Cerebellar cortex (tissue), 1 donor: ENCODE measurements at regions not wholly inside any gene's neighbourhood (a gene's known extent, or its start where the extent isn't known, plus 50 kb on each side); places are given as distances from the start of the nearest gene placed in this dataset.

Experiments used
- DNase-seq: peaks from one replicate; pipeline ENCODE4 v3.0.0-alpha.2; 2015; ENCODE audit warnings: low spot score

DNA sequence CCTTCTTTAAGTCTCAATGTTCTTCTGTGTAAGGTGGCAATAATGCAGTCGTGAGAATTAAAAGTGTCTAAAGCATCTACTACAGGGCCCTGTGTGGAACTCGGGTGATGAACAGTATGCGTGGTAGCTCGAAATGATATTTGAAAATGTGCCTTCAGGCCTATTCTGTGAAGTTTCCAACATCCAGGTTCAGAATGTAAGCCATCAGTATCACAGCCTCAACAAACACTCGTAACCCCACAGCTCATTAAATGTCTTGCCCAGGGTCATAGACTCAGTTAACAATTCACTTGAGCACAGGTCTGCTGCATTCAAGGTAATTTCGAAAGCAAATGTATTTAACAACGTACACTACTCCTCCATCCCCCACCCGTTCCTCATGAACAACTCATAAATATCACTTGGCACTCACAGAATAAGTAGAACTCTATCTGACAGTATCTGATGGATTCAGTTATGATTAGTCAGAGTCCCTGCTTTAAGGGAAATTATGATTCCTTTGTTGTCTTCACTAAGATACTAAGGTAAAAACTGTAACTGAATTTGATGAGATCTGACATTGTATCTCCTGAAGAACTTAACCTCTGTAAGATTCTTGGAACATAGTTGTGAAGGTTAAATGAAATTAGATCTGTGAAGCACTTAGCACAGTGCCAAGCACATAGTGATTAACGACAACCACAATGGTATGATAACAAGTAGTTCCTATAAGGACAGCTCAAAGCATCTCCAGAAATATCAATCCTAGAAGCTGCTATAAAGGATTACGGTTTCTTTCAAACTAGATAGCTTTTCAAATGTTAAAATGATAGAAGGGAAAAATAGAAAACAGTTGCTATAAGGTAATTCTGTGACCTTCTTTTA lies 642.3 kb downstream of the TBL1XR1 start:
- DNase-seq: no peak

DNA sequence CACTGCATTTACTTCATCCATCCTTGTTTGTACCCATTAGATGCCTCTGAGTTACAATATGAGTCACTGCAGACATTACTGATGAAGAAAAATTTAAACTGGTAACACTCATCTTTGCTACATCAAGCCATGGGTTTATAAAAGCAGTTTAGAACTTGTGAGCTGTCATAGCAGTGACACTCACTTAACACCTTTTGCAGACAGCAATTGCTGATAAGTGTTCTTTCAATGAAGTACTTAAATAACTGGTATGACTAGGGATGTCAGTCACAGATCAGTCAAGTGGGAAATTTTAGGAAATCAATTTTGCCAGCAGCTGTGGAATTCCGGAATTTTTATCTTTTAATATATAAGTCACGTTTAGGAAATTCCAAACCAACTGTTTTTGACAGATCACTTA lies 643.0 kb downstream of the TBL1XR1 start:
- no peak for DNase-seq

DNA sequence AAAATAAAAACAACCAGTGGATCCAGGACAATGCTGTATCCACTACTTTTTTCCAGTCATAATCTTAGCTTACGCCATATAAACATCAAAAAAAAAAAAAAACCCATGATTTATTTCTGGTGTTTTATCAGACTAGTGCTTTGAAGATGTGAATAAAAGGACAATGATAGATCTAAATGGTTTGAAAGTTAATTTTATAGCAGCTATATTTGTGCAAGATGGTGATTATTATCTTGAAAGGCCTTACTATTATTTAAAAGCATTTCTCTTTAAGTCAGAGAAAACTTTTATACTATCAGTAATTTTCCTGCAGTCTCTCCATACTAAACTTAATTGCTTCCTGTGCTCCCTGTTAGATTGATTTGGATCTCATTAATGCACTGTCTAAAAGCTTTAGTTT lies 670.3 kb downstream of the TBL1XR1 start:
- DNase-seq: no peak

- no peak for DNase-seq
Observed at GRCh38 chr3:176526225-176526624, 671.1 kb downstream of the TBL1XR1 start.

DNA sequence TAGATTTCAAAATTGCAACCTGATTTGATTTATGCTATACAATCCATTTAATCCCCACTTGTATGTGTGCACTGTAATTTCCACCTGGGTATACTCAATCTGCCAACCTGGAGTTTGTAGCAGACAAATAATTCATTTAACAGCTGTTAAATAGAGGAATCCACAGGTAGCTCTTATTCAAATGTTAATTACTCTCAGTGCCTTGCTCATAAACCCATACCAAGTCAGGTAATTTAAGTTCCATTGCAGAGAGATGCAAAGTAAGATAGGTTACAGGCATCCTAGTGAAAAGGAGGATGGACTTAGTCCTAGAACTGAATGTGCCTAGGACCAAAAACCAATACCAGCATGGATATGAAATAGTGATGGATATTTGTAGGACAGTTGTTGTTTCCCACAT lies 674.2 kb downstream of the TBL1XR1 start:
- no peak for DNase-seq

DNA sequence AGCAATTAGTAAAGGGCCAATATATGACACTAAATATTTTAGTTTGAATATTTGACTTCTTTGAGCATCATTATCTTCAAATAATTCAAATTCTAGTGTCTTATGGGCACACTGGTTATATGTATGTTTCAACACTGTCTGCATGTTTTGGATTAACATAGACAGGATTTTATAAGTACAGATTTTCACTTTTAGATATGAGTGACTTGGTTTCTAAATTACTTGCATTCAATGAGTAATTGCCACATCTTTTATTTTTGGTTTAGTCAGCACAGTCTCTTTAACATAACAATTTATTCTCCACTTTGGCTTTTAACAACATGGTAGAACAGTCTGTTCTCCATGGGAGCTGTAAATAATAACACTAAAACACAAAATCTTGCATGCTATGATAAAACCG lies 674.8 kb downstream of the TBL1XR1 start:
- DNase-seq: no peak

DNA sequence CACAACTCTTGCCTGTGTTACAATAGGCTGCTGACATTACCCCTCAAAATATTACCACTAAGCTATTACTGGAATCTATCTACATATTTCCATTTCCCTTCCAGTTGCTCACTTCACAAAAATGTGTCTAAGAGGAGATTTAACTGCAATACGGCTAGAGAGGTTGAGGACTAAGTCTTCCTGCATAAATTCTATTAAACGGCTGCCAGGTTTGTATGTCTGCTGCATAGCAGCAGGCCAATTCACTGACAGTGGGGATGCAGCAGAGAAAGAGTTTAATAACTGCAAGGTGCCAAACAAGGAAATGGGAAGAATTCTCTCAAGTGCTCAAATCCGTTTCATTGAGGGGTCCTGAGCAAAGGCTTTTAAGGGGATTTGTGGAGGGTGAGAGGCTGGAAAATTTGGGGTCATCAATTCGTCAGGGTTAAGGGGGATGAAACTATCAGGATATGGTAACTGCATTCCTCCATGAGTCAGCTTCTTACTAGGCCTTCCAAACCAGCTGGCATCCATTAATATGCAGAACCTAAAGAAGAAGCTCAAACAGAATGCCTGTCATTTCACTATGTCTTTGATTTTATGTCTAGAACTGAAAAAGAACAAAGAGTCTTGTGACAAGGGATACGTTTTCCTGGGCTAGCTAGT lies 675.6 kb downstream of the TBL1XR1 start:
- DNase-seq: no peak

- peak; percentile 22 for DNase-seq
Observed at GRCh38 chr3:176514297-176514696, 683.0 kb downstream of the TBL1XR1 start.

DNA sequence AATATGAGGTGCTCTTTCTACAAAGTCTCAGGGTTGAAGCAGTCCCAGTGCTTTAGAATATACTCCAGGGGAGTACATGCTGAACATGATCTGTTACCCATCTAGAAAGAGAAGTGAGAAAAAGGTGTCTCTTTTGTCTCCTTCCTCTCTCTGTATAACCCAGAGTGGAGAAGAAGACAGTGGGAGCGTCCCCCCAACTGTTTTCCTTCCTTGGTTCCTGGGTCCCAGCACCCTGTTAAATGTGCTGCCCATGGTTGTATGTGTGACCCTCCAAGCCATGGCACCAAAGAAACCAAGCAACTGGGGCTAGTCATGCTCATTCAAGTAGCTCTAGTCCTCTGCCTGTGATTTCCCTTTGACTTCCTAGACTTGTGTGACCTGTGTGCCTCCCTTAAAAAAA lies 683.7 kb downstream of the TBL1XR1 start:
- no peak for DNase-seq

DNA sequence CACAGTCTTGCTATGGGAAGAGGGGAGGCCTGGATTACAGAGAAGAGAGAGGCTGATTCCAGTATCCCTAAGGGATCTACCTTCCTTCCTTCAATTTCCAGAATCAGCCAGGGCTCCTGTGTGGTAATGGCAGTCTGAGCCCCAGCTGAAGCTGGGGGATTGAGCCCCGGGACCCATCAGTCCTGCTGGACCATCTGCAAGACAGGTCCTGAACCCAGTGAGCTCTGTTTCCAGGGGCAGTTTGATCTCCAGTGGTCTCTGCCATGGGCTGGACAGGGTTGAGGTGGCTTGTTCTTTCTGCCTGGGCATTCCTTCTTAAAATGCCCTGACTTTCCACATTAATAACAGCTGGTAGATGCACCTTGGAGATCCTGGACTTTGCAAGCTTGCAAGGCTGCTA lies 685.2 kb downstream of the TBL1XR1 start:
- no peak for DNase-seq

DNA sequence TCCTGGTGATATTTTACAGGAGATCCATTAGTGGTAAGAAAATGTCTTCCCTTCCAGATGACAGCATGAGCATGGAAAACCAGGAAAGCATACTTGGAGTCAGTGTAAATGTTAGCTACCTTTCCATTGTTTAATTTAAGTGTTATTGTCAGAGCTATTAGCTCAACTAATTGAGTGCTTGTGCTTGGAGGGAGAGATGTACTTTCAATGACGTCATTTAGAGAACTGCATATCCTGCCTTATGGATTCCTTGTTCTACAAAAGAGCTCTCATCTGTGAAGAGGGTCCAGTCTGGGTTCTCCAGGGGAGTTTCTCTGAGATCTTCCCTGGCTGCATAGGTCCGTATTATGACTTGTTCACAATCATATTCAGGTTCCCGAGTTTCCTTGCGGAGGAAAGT lies 687.2 kb downstream of the TBL1XR1 start:
- DNase-seq: no peak

- no peak for DNase-seq
Observed at GRCh38 chr3:176505878-176506621, 691.2 kb downstream of the TBL1XR1 start.

DNA sequence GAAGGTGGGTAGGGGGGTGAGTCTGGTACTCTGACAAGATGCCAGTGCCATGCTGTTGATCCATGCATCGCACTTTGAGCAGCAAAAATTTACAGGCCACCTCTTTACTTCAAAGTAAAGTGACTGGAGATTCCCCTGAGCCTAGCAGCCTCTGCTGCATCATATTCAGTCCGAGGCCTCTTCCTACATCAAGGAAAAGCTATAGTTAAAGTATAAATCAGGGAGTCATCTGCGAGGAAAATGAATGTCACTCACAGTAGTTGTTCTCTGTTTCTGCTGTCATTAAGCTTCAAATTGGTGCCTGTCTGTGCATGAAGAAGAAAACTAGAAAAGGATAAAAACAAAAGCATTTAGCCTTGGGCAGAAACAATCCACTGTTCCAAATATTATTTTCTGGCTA lies 706.2 kb downstream of the TBL1XR1 start:
- no peak for DNase-seq

GRCh38 chr3:176490357-176490756 lies 706.9 kb downstream of the TBL1XR1 start:
- no peak for DNase-seq

DNA sequence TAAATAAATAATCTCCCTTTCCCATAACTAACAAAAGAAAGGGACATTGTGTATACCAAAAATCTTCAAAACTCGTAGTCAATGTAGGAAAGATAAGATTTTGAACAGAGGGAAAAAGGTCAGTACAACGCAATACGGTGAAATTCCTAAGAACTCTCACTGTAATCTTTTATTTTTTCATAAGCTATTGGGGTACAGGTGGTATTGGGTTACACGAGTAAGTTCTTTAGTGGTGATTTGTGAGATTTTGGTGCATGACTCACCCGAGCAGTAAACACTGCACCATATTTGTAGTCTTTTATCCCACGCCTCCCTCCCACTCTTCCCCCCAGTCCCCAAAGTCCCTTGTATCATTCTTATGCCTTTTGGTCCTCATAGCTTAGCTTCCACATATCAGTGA lies 718.0 kb downstream of the TBL1XR1 start:
- DNase-seq: no peak

GRCh38 chr3:176469694-176470205 lies 727.5 kb downstream of the TBL1XR1 start:
- peak; percentile 26 for DNase-seq

- DNase-seq: no peak
Observed at GRCh38 chr3:176463610-176464009, 733.7 kb downstream of the TBL1XR1 start.

DNA sequence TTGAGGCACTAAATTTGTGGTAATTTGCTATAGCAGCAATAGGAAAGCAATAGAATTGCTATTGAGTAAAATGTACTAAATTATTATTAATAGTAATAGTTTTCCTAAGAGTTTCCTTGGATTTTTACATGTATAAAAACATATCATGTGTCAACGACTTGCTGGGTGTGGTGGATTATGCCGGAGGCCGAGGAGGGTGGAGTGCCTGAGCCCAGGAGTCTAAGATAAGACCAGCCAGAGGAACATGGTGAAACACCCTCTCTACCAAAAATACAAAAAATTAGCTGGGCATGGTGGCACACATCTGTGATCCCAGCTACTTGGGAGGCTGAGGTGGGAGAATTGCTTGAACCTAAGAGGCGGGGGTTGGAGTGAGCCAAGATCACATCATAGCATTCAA lies 749.9 kb downstream of the TBL1XR1 start:
- no peak for DNase-seq

DNA sequence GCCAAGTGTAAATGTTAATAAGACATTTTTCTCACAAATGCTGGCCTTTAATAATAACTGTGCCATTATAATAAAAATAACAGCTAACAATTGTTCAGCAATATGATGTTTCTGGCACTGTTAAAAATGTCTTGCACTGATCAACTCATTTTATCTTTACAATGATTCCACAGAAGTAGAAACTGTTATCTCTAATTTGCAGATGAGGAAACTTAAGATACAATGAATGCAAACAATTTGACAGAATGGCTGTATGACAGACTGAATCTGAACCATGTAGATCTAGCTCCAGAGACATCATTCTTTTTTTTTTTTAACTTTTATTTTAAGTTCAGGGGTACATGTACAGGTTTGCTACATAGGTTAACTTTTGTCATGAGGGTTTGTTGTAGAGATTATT lies 755.0 kb downstream of the TBL1XR1 start:
- DNase-seq: no peak

DNA sequence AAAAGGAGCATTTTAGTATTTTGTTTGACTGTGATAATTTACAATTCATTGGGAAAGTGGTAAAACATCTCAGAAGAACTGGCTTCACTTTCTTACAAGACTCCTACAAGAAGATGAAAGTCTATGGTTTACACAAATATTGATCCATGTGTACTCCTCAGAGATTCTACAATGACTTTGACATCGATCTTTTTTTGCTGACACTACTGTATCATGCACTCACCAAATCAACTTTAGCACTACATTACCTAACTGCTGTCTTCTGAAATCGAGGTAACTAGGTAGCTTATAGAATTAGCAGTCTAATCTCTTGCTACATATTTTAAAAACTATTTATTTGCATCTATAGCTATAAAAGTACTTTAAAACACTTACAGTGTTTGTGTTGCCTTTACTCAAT lies 757.6 kb downstream of the TBL1XR1 start:
- no peak for DNase-seq

- DNase-seq: no peak
Observed at GRCh38 chr3:176431991-176432390, 765.3 kb downstream of the TBL1XR1 start.

- DNase-seq: no peak
Observed at GRCh38 chr3:176431038-176431418, 766.3 kb downstream of the TBL1XR1 start.
